ENCODE measurements at regions not wholly inside any gene's neighbourhood (a gene's known extent, or its start where the extent isn't known, plus 50 kb on each side); places are given as distances from the start of the nearest gene placed in this dataset.
A peak's percentile ranks its signal among the peaks of the same experiment; 100 is the strongest.

DNA sequence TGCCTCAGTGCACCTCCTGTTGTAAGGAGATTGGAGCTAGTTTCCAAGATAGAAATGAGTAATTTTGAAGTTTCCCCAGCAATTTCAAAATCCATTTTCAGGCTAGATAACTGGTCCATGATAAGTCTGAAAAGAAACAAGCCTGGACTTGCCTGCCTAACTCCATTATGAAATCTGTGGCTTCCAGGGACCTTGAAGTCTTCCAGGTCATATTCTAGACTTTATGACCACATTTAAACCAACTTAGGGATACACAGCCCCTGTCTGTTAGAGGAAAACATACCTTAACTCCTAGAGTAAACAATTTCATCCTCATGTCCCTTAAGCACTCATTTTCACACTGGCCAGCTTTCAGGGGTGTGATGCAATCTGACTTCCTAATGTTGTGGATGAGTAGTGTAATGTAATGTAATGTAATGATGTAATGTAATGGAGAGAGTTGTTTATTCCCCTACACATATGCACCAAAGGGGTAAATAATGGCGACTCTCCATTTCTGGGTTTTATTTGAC, 96.7 kb upstream of the FAM20A start:
- H3K9me3 Mint-ChIP-seq = peaks cover 4% of the 10 kb centered on the region
- no peak overlapping the region for H3K4me3 Mint-ChIP-seq
- H3K27me3 Mint-ChIP-seq (ENCODE audit: low read depth) = peaks cover 17% of the 10 kb centered on the region
- peak overlapping the region in 1 of 3 experiments; percentile 52 for H3K27ac Mint-ChIP-seq
- TF ChIP-seq, protein P1, sequence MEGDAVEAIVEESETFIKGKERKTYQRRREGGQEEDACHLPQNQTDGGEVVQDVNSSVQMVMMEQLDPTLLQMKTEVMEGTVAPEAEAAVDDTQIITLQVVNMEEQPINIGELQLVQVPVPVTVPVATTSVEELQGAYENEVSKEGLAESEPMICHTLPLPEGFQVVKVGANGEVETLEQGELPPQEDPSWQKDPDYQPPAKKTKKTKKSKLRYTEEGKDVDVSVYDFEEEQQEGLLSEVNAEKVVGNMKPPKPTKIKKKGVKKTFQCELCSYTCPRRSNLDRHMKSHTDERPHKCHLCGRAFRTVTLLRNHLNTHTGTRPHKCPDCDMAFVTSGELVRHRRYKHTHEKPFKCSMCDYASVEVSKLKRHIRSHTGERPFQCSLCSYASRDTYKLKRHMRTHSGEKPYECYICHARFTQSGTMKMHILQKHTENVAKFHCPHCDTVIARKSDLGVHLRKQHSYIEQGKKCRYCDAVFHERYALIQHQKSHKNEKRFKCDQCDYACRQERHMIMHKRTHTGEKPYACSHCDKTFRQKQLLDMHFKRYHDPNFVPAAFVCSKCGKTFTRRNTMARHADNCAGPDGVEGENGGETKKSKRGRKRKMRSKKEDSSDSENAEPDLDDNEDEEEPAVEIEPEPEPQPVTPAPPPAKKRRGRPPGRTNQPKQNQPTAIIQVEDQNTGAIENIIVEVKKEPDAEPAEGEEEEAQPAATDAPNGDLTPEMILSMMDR (IDR thresholded peaks at IDR 0.05; ENCODE audit: unreplicated experiment in 3 of 3) = no peak
- H3K4me1 Mint-ChIP-seq = peaks cover 31% of the 10 kb centered on the region
- H3K36me3 Mint-ChIP-seq (ENCODE audit: low read depth) = no peaks in the 10 kb centered on the region

DNA sequence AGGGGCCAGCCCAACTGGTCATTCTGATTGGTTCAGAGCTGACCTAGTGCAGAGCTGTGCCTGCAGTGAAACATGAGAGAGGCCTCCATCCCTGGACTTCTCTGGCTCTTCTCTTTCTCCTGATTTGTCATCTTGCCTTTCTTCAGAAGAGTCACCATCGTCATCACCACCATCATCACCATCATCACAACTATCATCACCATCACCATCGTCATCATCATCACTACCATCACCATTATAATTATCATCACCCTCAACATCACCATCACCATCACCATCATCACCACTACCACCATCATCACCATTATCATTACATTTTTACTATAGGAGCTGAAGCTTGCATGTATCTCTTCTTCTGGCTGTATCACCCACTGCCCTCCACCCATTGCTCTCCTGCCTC, 94.5 kb upstream of the FAM20A start:
- Mint-ChIP-seq H3K4me1 (peaks cover 26% of the 10 kb centered on the region), H3K27ac (no peak overlapping the region), H3K36me3 (ENCODE audit: low read depth) (no peaks in the 10 kb centered on the region), H3K4me3 (no peak overlapping the region), H3K27me3 (ENCODE audit: low read depth) (peaks cover 11% of the 10 kb centered on the region), H3K9me3 (peaks cover 4% of the 10 kb centered on the region)
- TF ChIP-seq, protein P1 (IDR thresholded peaks at IDR 0.05; ENCODE audit: unreplicated experiment in 3 of 3) = no peak

DNA sequence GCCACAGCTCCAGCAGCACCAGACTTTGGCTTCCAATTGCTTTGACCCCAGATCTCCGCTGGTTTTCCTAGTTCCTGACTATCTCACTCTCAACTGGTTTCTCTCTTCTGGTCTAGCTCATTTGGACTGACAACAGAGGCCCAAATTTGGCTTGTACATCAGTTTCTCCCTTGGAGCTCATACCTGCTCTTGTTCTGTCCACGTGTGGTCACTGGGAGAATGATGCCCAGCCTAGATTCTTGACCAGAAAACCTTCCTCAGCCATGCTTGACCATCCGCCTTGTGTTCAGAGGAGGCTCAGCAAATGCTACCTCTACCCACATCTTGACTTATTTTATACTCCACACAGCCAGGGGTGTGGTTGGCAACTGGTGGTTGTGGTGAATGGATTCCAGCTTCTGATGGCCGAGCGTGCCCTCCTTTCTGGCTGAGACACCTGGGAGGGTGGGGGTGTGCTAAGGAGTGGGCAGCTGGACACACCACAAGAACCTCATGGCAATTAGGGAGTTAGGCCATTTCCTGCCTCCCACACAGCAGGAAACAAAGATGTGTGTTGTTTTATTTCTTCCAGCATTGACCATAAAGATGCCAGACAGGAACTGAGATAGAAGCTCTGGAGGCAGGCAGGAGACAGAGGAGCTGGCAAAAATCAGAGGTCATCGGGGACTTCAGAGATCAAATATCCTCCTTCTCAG, 93.8 kb upstream of the FAM20A start:
- Mint-ChIP-seq H3K27ac (no peak overlapping the region), H3K9me3 (peaks cover 4% of the 10 kb centered on the region), H3K4me3 (no peak overlapping the region), H3K36me3 (ENCODE audit: low read depth) (no peaks in the 10 kb centered on the region), H3K27me3 (ENCODE audit: low read depth) (peaks cover 11% of the 10 kb centered on the region), H3K4me1 (peaks cover 22% of the 10 kb centered on the region)
- TF ChIP-seq, protein P1 (IDR thresholded peaks at IDR 0.05; ENCODE audit: unreplicated experiment in 3 of 3) = no peak

DNA sequence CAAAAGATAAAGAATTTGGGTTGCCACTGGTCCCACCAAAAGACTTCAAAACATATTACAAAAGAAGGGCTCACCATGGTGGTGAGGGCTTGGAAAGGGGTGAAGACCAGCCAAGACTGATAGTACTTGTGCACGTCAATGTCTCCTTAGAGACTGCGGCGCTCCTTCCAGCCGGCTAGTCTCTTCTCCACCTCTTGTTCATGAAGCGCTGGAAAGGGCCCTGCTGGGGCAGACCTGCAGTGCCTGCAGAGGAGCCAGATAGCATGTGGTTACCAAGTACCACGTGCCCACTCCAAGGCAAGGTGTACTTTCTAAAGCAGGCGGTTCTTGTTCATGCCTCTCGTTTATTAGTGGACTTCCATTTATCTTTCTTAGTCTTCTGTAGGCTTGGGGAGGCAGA, 92.7 kb upstream of the FAM20A start:
- Mint-ChIP-seq H3K36me3 (ENCODE audit: low read depth) (no peaks in the 10 kb centered on the region), H3K27me3 (ENCODE audit: low read depth) (peaks cover 11% of the 10 kb centered on the region), H3K4me3 (no peak overlapping the region), H3K27ac (no peak overlapping the region), H3K9me3 (peaks cover 4% of the 10 kb centered on the region), H3K4me1 (peaks cover 17% of the 10 kb centered on the region)
- TF ChIP-seq, protein P1 (IDR thresholded peaks at IDR 0.05; ENCODE audit: unreplicated experiment in 3 of 3) = no peak

DNA sequence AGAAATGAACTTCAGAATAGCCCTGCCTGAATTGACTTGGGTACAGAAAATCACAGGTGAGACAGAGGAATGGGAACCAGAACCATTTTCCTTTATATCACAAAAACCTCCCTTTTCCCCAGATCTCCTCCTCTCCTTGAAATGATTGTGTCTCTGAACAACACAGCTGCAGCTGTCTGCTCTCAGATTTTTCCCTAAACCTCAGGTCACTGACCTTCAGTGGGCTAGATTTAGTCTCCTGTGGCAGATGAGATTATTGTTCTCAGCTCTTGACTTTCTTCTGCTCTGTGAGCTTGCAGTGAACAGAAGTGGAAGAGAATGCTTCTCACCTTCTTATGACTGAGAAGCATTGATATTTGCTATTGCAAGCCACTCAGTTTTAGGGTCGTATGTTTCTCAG, 92.3 kb upstream of the FAM20A start:
- Mint-ChIP-seq H3K27me3 (ENCODE audit: low read depth) (peaks cover 11% of the 10 kb centered on the region), H3K4me1 (peaks cover 13% of the 10 kb centered on the region), H3K27ac (no peak overlapping the region), H3K4me3 (no peak overlapping the region), H3K9me3 (peaks cover 4% of the 10 kb centered on the region), H3K36me3 (ENCODE audit: low read depth) (no peaks in the 10 kb centered on the region)
- TF ChIP-seq, protein P1 (IDR thresholded peaks at IDR 0.05; ENCODE audit: unreplicated experiment in 3 of 3) = no peak
